Astrocyte (in vitro differentiated cells and primary cell): ENCODE measurements at regions not wholly inside any gene's neighbourhood (a gene's known extent, or its start where the extent isn't known, plus 50 kb on each side); places are given as distances from the start of the nearest gene placed in this dataset.

Experiments used
- DNase-seq: peaks from one replicate; pipeline ENCODE4 v3.0.0-alpha.2; 2010; ENCODE audit warnings: low read depth
- FAIRE-seq: peaks from 2 replicates; lab custom pipeline; 2011; peaks lifted over from hg19 to GRCh38; lab: Jason Lieb, UNC
- H2AFZ ChIP-seq: 2 replicates; pipeline ENCODE4 v1.6.0; 2012; ENCODE audit warnings: low read depth, low read length, inconsistent platforms
- H3K27ac ChIP-seq: 2 replicates; pipeline ENCODE4 v1.5.1; 2011; ENCODE audit warnings: low read depth, low read length, inconsistent platforms
- H3K27me3 ChIP-seq: 2 replicates; pipeline ENCODE4 v1.6.0; 2011; ENCODE audit warnings: low read length, inconsistent platforms; ENCODE audit not compliant: insufficient read depth
- H3K36me3 ChIP-seq: 2 replicates; pipeline ENCODE4 v1.5.1; 2011; ENCODE audit warnings: low read length, inconsistent platforms; ENCODE audit not compliant: insufficient read depth
- H3K4me1 ChIP-seq: 2 replicates; pipeline ENCODE4 v1.5.1; 2011; ENCODE audit warnings: low read length, inconsistent platforms; ENCODE audit not compliant: insufficient read depth
- H3K4me2 ChIP-seq: 2 replicates; pipeline ENCODE4 v1.6.0; 2012; ENCODE audit warnings: low read length, inconsistent platforms
- H3K4me3 ChIP-seq: 2 replicates; pipeline ENCODE4 v1.5.1; 2011; ENCODE audit warnings: low read depth, mild to moderate bottlenecking, low read length, inconsistent platforms; ENCODE audit not compliant: insufficient read depth
- H3K79me2 ChIP-seq: 2 replicates; pipeline ENCODE4 v1.6.0; 2012; ENCODE audit warnings: mild to moderate bottlenecking, low read length, inconsistent platforms; ENCODE audit not compliant: insufficient read depth
- H3K9ac ChIP-seq: 2 replicates; pipeline ENCODE4 v1.6.0; 2012; ENCODE audit warnings: mild to moderate bottlenecking, low read length, inconsistent platforms
- H3K9me3 ChIP-seq: 2 replicates; pipeline ENCODE4 v1.5.1; 2012; ENCODE audit warnings: low read depth, mild to moderate bottlenecking, low read length, inconsistent platforms; ENCODE audit not compliant: insufficient read depth
- H4K20me1 ChIP-seq: 2 replicates; pipeline ENCODE4 v1.6.0; 2012; ENCODE audit warnings: low read length, inconsistent platforms; ENCODE audit not compliant: insufficient read depth
- H3K27ac Mint-ChIP-seq: one replicate; pipeline ENCODE4 v1.8.0; 2021; ENCODE audit warnings: mild to moderate bottlenecking, mixed read lengths; ENCODE audit not compliant: unreplicated experiment
- H3K27me3 Mint-ChIP-seq: one replicate; pipeline ENCODE4 v1.8.0; 2021; ENCODE audit warnings: low read depth, mixed read lengths; ENCODE audit not compliant: unreplicated experiment
- H3K36me3 Mint-ChIP-seq: one replicate; pipeline ENCODE4 v1.8.0; 2021; ENCODE audit warnings: low read depth, mixed read lengths; ENCODE audit not compliant: unreplicated experiment
- H3K4me1 Mint-ChIP-seq: one replicate; pipeline ENCODE4 v1.8.0; 2021; ENCODE audit warnings: low read depth, mixed read lengths; ENCODE audit not compliant: unreplicated experiment
- H3K4me3 Mint-ChIP-seq: one replicate; pipeline ENCODE4 v1.8.0; 2021; ENCODE audit warnings: mild to moderate bottlenecking, moderate library complexity, mixed read lengths; ENCODE audit not compliant: unreplicated experiment
- H3K9me3 Mint-ChIP-seq: one replicate; pipeline ENCODE4 v1.8.0; 2021; ENCODE audit warnings: mild to moderate bottlenecking, mixed read lengths; ENCODE audit not compliant: unreplicated experiment
- CTCF ChIP-seq: IDR thresholded peaks from 2 replicates; pipeline ENCODE4 v1.5.1; 2011; ENCODE audit warnings: low read depth, mild to moderate bottlenecking, inconsistent platforms, low read length, moderate library complexity; ENCODE audit not compliant: insufficient read depth
- EZH2 ChIP-seq: IDR thresholded peaks from 2 replicates; pipeline ENCODE4 v1.6.1; 2012; ENCODE audit warnings: mild to moderate bottlenecking, low read length, inconsistent platforms; ENCODE audit not compliant: insufficient read depth

GRCh38 chr2:3078684-3079083 lies 298.9 kb downstream of the EIPR1 start:
- Histone ChIP-seq H3K4me3 (no peak overlapping the region), H3K4me2 (no peak overlapping the region), H3K79me2 (no peaks in the 10 kb centered on the region), H3K27me3 (no peaks in the 10 kb centered on the region), H3K4me1 (no peaks in the 10 kb centered on the region), H3K27ac (no peak overlapping the region), H4K20me1 (no peaks in the 10 kb centered on the region), H2AFZ (no peak overlapping the region), H3K36me3 (no peaks in the 10 kb centered on the region), H3K9me3 (no peaks in the 10 kb centered on the region), H3K9ac (no peak overlapping the region)
- no peak for TF ChIP-seq EZH2
- TF ChIP-seq CTCF = no peak
- no peaks in the 10 kb centered on the region for H3K36me3 Mint-ChIP-seq
- no peak overlapping the region for H3K4me3 Mint-ChIP-seq
- peaks cover 2% of the 10 kb centered on the region for H3K4me1 Mint-ChIP-seq
- peaks cover 2% of the 10 kb centered on the region for H3K9me3 Mint-ChIP-seq
- no peak for DNase-seq
- peaks cover 6% of the 10 kb centered on the region for H3K27me3 Mint-ChIP-seq
- FAIRE-seq = no peak
- no peak overlapping the region for H3K27ac Mint-ChIP-seq

GRCh38 chr2:3076848-3077642 lies 300.6 kb downstream of the EIPR1 start:
- H2AFZ ChIP-seq = no peak overlapping the region

More at GRCh38 chr2:3076848-3077642, 300.6 kb downstream of the EIPR1 start:
- Mint-ChIP-seq H3K27me3 (peaks cover 22% of the 10 kb centered on the region), H3K9me3 (peaks cover 2% of the 10 kb centered on the region), H3K36me3 (no peaks in the 10 kb centered on the region), H3K27ac (no peak overlapping the region), H3K4me1 (peaks cover 2% of the 10 kb centered on the region), H3K4me3 (no peak overlapping the region)
- Histone ChIP-seq H3K4me3 (no peak overlapping the region), H3K79me2 (no peaks in the 10 kb centered on the region), H3K36me3 (no peaks in the 10 kb centered on the region), H3K27me3 (no peaks in the 10 kb centered on the region), H3K9ac (no peak overlapping the region), H3K9me3 (no peaks in the 10 kb centered on the region), H4K20me1 (no peaks in the 10 kb centered on the region), H3K4me2 (no peak overlapping the region), H3K4me1 (no peaks in the 10 kb centered on the region), H3K27ac (no peak overlapping the region)
- TF ChIP-seq EZH2 = no peak
- no peak for TF ChIP-seq CTCF
- DNase-seq (no peak), FAIRE-seq (no peak)
